Bronchial epithelial cell (primary cell): ENCODE measurements at regions not wholly inside any gene's neighbourhood (a gene's known extent, or its start where the extent isn't known, plus 50 kb on each side); places are given as distances from the start of the nearest gene placed in this dataset.

Source experiments
- DNase-seq: peaks from one replicate; pipeline ENCODE4 v3.0.0-alpha.2; 2010; ENCODE audit warnings: low read depth
- FAIRE-seq: peaks from 2 replicates; lab custom pipeline; 2011; peaks lifted over from hg19 to GRCh38; lab: Jason Lieb, UNC
- H3K27me3 ChIP-seq: 2 replicates; pipeline ENCODE4 v1.5.1; 2011; ENCODE audit warnings: low read length; ENCODE audit not compliant: control insufficient read depth, insufficient read depth
- H3K36me3 ChIP-seq: 2 replicates; pipeline ENCODE4 v1.5.1; 2011; ENCODE audit warnings: low read length; ENCODE audit not compliant: control insufficient read depth, insufficient read depth
- H3K4me3 ChIP-seq: 2 replicates; pipeline ENCODE4 v1.5.1; 2011; ENCODE audit warnings: mild to moderate bottlenecking, low read depth, low read length, control low read depth
- CTCF ChIP-seq: IDR thresholded peaks from 2 replicates; pipeline ENCODE4 v1.5.1; 2011; ENCODE audit warnings: mild to moderate bottlenecking, moderate library complexity, low read length, control low read depth, inconsistent platforms; ENCODE audit not compliant: insufficient read depth, severe bottlenecking

DNA sequence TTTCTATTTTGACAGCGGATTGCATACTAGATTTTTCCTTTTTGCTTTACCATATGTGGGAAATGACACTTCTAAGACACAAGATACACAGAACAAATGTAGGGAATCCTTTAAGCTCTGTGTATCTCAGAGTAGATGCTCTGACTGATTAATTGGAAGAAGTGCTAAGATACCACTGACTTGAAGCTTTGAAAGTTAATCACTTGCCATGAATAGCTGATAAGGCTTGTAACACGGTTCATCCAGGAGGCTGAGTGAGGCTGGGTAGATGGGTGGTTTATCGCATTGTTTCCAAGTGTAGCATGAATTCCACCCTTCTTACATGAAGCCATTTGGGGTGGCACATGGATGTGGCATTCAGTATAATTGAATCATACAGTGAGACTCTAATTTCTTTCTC lies 654.1 kb upstream of the RBFOX1 start:
- H3K4me3 ChIP-seq: no peak overlapping the region
- FAIRE-seq (no peak), DNase-seq (no peak)
- no peaks in the 10 kb centered on the region for H3K36me3 ChIP-seq
- TF ChIP-seq CTCF: no peak
- no peaks in the 10 kb centered on the region for H3K27me3 ChIP-seq

DNA sequence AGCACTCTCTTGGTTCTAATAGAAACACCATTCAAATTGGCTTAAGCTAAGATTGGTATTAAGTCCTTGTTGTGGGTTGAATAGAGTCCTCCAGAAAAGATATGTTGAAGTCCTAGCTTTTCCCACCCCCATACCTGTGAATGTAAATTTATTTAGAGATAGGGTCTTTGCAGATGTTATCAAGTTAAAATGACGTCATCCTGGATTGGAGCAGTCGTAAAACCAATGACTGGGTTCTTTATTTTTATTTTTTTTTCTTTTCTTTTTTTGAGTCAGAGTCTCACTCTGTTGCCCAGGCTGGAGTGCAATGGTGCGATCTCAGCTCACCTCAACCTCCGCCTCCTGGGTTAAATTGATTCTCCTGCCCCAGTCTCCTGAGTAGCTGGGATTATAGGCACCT lies 658.6 kb upstream of the RBFOX1 start:
- Histone ChIP-seq H3K4me3 (no peak overlapping the region), H3K27me3 (no peaks in the 10 kb centered on the region), H3K36me3 (no peaks in the 10 kb centered on the region)
- no peak for TF ChIP-seq CTCF
- no peak for FAIRE-seq
- no peak for DNase-seq

DNA sequence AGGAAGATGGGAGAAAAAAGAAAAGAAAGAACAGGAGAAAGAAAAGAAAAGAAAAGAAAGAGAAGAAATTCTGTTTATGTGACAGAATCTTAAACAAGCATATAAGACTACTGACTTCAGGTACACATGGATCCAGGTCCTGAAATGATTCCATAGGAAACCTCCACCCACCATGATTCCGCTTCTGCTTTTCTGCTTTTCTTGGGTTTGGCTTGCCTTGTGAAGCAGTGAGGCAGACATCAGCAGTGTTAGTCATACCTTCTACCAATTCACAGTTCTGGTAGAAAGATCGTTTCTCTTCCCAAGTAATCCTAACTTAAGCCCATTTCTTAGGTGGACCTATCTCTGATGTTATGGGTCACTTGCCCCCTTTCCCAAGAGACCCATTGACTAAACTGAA lies 660.1 kb upstream of the RBFOX1 start:
- Histone ChIP-seq H3K36me3 (no peaks in the 10 kb centered on the region), H3K27me3 (no peaks in the 10 kb centered on the region), H3K4me3 (no peak overlapping the region)
- FAIRE-seq (no peak), DNase-seq (no peak)
- no peak for TF ChIP-seq CTCF

DNA sequence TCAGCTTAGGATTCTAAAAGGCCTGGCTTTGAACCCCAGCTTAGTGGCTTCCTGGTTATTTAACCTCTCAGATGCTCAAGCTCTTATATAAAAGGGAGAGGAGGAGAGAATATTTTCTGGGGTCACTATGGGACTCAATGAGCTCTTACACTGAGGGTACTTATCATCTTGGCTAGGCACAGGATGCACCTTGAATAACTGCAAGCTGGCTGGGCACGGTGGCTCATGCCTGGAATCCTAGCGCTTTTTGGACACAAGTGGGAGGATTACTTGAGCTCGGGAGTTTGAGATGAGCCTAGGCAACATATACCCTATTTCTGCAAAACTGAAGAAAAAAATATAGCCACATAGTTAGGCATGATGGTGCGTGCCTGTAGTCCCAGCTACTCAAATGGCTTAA lies 665.3 kb upstream of the RBFOX1 start:
- DNase-seq: no peak
- Histone ChIP-seq H3K4me3 (no peak overlapping the region), H3K27me3 (no peaks in the 10 kb centered on the region), H3K36me3 (no peaks in the 10 kb centered on the region)
- no peak for TF ChIP-seq CTCF
- FAIRE-seq: no peak

DNA sequence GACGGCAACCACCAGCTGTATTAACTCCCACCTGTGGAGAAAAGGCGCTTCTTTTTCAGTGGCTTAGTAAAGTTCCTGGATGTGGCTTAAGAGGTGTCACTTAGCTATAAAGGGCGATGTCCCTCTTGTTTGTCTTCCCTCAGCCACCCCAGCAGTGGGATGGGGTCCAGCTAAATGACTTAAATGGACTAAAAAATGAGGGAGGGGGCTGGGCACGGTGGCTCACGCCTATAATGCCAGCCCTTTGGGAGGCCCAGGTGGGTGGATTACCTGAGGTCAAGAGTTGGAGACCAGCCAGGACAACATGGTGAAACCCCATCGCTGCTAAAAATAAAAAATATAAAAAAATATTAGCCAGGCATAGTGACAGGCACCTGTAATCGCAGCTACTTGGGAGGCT lies 667.5 kb upstream of the RBFOX1 start:
- Histone ChIP-seq H3K27me3 (no peaks in the 10 kb centered on the region), H3K36me3 (no peaks in the 10 kb centered on the region), H3K4me3 (no peak overlapping the region)
- FAIRE-seq: no peak
- TF ChIP-seq CTCF: no peak
- no peak for DNase-seq

DNA sequence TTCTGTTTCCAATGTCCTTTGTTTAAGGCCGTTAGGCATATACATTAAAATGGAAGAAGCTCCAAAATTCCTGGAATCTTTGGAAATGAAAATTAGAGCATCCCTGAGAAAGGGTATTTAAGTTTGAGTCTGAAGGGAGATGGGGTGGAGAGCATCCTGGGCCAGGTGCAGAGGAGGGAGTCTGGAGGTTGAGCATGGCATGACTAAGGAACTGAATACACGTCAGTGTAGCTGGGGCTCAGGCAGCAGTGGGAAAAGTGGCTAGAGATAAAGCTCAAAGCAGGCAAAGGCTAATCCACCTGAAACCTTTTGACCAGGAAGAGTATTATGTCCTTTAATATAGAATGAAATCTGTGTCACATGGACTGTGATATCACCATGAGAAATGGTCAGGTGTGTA lies 669.0 kb upstream of the RBFOX1 start:
- H3K27me3 ChIP-seq: no peaks in the 10 kb centered on the region
- DNase-seq (no peak), FAIRE-seq (no peak)
- TF ChIP-seq CTCF: no peak
- no peaks in the 10 kb centered on the region for H3K36me3 ChIP-seq
- H3K4me3 ChIP-seq: no peak overlapping the region
